ENCODE measurements at regions not wholly inside any gene's neighbourhood (a gene's known extent, or its start where the extent isn't known, plus 50 kb on each side); places are given as distances from the start of the nearest gene placed in this dataset.

DNA sequence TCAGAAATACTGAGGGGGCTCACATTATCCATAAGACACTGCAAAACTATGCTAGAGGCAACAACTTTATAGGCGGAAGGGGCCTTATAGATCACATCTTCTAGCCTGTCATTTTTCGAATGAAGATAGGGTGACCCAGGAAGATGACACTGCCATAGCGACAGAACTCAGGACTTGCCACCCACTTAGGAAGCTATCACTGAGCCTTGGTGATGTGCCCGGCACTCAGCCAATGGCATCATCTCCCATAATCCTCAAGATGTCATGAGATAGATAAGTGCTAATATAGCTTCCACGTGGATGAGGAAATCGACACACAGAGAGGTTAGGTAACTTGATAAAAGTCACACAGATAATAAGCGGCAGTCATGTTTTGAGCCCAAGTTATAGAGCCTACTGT lies 346.6 kb downstream of the DHX15 start (continued):
- TF ChIP-seq TAF1 (IDR thresholded peaks at IDR 0.05; ENCODE audit: low read depth, low read length) (no peak), CREB1 (IDR thresholded peaks at IDR 0.05) (no peak), FOSL1 (IDR thresholded peaks at IDR 0.05; ENCODE audit: insufficient read depth, low read depth, low read length) (no peak), KDM1A (IDR thresholded peaks at IDR 0.05; ENCODE audit: borderline replicate concordance, low read length) (no peak), JUN (IDR thresholded peaks at IDR 0.05; ENCODE audit: low read depth, low read length) (no peak), SIRT6 (IDR thresholded peaks at IDR 0.05; ENCODE audit: low read length) (no peak), POU5F1 (IDR thresholded peaks at IDR 0.05; ENCODE audit: low read depth, low read length) (no peak), KDM5A (IDR thresholded peaks at IDR 0.05; ENCODE audit: low read length) (no peak), BCL11A (IDR thresholded peaks at IDR 0.05; ENCODE audit: low read depth in 2 of 2, low read length in 2 of 2) (no peak), SP2 (IDR thresholded peaks at IDR 0.05; ENCODE audit: low read length) (no peak), SP4 (IDR thresholded peaks at IDR 0.05; ENCODE audit: low read length) (no peak), GTF2F1 (IDR thresholded peaks at IDR 0.05; ENCODE audit: borderline replicate concordance, low read depth, low read length) (no peak), POLR2AphosphoS5 (IDR thresholded peaks at IDR 0.05; ENCODE audit: low read depth, low read length) (no peak), USF2 (IDR thresholded peaks at IDR 0.05; ENCODE audit: low read length) (no peak), NRF1 (IDR thresholded peaks at IDR 0.05; ENCODE audit: low read depth, low read length) (no peak)
- TF ChIP-seq, protein P1, sequence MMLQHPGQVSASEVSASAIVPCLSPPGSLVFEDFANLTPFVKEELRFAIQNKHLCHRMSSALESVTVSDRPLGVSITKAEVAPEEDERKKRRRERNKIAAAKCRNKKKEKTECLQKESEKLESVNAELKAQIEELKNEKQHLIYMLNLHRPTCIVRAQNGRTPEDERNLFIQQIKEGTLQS (IDR thresholded peaks at IDR 0.05; ENCODE audit: insufficient read depth, low read depth, low read length) = no peak
